ENCODE measurements at regions not wholly inside any gene's neighbourhood (a gene's known extent, or its start where the extent isn't known, plus 50 kb on each side); places are given as distances from the start of the nearest gene placed in this dataset.

DNA sequence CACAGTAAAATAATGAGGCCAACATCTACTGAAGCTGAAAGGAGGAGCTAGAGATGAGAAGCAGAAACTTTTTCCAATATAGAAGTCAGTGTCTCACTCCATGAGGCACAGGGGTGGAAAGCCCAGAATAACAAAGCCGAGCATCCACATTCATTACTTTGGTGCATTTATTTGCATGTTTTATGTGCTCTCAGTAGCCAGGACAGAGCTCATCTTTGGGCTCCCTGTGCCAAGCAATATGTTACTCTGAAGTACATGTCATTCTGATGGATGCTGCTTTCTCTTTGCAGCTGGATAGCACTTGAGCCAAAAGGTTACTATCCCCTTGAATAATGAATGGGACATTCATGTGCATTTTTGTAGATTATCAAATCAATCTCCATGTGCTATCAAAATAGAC is 338.6 kb upstream of the SOX11 start:
- TF ChIP-seq, protein P1, sequence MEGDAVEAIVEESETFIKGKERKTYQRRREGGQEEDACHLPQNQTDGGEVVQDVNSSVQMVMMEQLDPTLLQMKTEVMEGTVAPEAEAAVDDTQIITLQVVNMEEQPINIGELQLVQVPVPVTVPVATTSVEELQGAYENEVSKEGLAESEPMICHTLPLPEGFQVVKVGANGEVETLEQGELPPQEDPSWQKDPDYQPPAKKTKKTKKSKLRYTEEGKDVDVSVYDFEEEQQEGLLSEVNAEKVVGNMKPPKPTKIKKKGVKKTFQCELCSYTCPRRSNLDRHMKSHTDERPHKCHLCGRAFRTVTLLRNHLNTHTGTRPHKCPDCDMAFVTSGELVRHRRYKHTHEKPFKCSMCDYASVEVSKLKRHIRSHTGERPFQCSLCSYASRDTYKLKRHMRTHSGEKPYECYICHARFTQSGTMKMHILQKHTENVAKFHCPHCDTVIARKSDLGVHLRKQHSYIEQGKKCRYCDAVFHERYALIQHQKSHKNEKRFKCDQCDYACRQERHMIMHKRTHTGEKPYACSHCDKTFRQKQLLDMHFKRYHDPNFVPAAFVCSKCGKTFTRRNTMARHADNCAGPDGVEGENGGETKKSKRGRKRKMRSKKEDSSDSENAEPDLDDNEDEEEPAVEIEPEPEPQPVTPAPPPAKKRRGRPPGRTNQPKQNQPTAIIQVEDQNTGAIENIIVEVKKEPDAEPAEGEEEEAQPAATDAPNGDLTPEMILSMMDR (IDR thresholded peaks at IDR 0.05; ENCODE audit: low read depth, low read length, missing control alignments), result no peak
- H3K4me3 ChIP-seq (replicated peaks; ENCODE audit: low read depth, low read length), result no peak overlapping the region
- DNase-seq (ENCODE audit: extremely low read depth, low read depth), result no peak

GRCh38 chr2:5359397-5359796 is 332.8 kb upstream of the SOX11 start:
- H3K4me3 ChIP-seq (replicated peaks; ENCODE audit: low read depth, low read length), result no peak overlapping the region
- no peak for DNase-seq (ENCODE audit: extremely low read depth, low read depth)
- TF ChIP-seq, protein P1 (IDR thresholded peaks at IDR 0.05; ENCODE audit: low read depth, low read length, missing control alignments), result no peak

- TF ChIP-seq, protein P1 (IDR thresholded peaks at IDR 0.05; ENCODE audit: low read depth, low read length, missing control alignments), result no peak
- no peak for DNase-seq (ENCODE audit: extremely low read depth, low read depth)
- H3K4me3 ChIP-seq (replicated peaks; ENCODE audit: low read depth, low read length), result no peak overlapping the region
Measured at GRCh38 chr2:5360081-5360480, 332.1 kb upstream of the SOX11 start.

DNA sequence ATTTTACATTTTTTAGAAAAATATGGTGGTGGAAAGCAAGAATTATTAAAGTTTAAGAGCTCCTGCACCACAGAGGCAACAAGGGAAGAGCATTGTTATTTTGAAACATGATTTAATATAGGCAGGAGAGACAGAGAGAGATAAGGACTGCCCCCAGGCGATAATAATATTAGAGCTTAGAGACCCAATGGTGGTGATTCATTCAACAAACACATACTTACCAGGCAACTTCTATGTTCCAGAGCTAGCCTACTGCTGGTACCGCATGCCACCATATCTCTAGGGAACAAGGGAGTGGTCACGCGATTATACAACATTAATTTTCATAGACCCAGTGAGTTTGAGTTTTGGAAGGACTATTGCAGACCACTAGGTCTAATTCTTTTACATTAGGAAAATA is 327.8 kb upstream of the SOX11 start:
- TF ChIP-seq, protein P1 (IDR thresholded peaks at IDR 0.05; ENCODE audit: low read depth, low read length, missing control alignments), result no peak
- no peak for DNase-seq (ENCODE audit: extremely low read depth, low read depth)
- H3K4me3 ChIP-seq (replicated peaks; ENCODE audit: low read depth, low read length), result no peak overlapping the region

DNA sequence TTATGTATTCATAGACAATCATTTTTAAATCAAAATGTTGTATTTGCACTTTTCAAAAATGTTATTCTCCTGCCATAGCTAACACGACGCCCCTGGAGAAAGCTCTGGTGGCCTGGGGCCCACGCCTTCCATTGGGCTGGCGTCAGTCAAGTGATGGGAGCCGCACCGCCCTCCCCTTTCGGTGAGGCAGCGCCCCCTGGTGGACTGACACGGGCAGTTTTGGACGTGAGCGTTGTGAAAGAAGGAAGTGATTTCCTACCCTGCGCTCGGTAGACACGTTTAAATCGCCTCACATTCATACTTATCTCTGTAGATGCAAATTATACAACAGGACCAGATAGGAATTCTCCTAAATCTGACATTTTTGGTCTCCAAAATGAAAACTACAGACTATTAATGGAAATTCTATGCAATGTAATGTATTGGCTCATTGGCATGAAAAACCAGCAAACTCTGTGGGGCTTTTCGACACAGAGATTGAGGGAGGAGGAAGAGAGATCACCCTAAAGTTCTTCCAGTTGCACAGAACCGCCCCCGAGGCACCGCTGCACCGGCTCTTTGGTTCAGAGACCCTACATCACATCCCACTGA is 326.2 kb upstream of the SOX11 start:
- TF ChIP-seq, protein P1 (IDR thresholded peaks at IDR 0.05; ENCODE audit: low read depth, low read length, missing control alignments), result peak; percentile 44
- no peak overlapping the region for H3K4me3 ChIP-seq (replicated peaks; ENCODE audit: low read depth, low read length)
- DNase-seq (ENCODE audit: extremely low read depth, low read depth), result no peak

DNA sequence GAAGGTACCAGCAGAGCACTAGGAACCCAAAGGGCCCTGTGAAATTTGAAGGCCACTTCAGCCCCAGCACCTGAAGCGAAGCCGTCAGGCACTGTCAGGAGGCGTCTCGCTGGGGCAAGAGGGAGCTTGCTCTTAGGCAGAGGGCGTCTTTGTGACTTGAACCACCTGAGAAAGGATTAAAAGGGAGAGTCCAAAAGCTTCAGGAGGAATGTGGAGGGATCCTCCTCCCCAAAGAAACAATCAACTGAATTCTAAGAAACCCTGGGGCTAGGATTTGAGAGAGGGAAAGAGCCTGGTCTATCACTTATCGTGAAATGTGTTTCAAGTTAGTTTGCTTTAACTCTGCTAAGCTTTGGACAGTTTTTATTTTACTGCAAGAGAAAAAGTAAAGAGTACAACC is 324.9 kb upstream of the SOX11 start:
- TF ChIP-seq, protein P1 (IDR thresholded peaks at IDR 0.05; ENCODE audit: low read depth, low read length, missing control alignments), result no peak
- DNase-seq (ENCODE audit: extremely low read depth, low read depth), result no peak
- H3K4me3 ChIP-seq (replicated peaks; ENCODE audit: low read depth, low read length), result no peak overlapping the region

- TF ChIP-seq, protein P1 (IDR thresholded peaks at IDR 0.05; ENCODE audit: low read depth, low read length, missing control alignments), result no peak
- H3K4me3 ChIP-seq (replicated peaks; ENCODE audit: low read depth, low read length), result no peak overlapping the region
- DNase-seq (ENCODE audit: extremely low read depth, low read depth), result no peak
Measured at GRCh38 chr2:5368263-5368662, 323.9 kb upstream of the SOX11 start.

All from HFF-Myc (cell line).